Liver (tissue), 8 donors: ENCODE measurements at regions not wholly inside any gene's neighbourhood (a gene's known extent, or its start where the extent isn't known, plus 50 kb on each side); places are given as distances from the start of the nearest gene placed in this dataset.

Source experiments
- DNase-seq: peaks from one replicate; pipeline ENCODE4 v3.0.0-alpha.2; 2017; ENCODE audit warnings: low spot score
- H3K27ac ChIP-seq, 2 donors: one replicate each; pipeline ENCODE4 v1.7.0; 2013; ENCODE audit warnings: inconsistent platforms in 2 of 2, low read length in 2 of 2, control low read depth in 1 of 2, low read depth in 1 of 2, mild to moderate bottlenecking in 1 of 2
- H3K27me3 ChIP-seq, 4 donors: one replicate each; pipeline versions ENCODE4 v1.6.1 to v1.7.0; 2013; ENCODE audit warnings: low read length in 3 of 4, inconsistent platforms in 1 of 4, mild to moderate bottlenecking in 1 of 4, moderate library complexity in 1 of 4; ENCODE audit not compliant: control insufficient read depth in 4 of 4, insufficient read depth in 4 of 4
- H3K36me3 ChIP-seq, 4 donors: one replicate each; pipeline versions ENCODE4 v1.6.1 to v1.7.0; 2013; ENCODE audit warnings: low read length in 3 of 4, mild to moderate bottlenecking in 3 of 4, low read depth in 1 of 4, moderate library complexity in 1 of 4; ENCODE audit not compliant: control insufficient read depth in 4 of 4, insufficient read depth in 3 of 4
- H3K4me1 ChIP-seq, 4 donors: one replicate each; pipeline versions ENCODE4 v1.6.1 to v1.7.0; 2013; ENCODE audit warnings: low read length in 3 of 4, mild to moderate bottlenecking in 3 of 4, moderate library complexity in 1 of 4; ENCODE audit not compliant: control insufficient read depth in 4 of 4, insufficient read depth in 4 of 4
- H3K4me3 ChIP-seq, 3 donors: one replicate each; pipeline versions ENCODE4 v1.6.1 to v1.7.0; 2013; ENCODE audit warnings: low read length in 3 of 3, control low read depth in 1 of 3, low read depth in 1 of 3, mild to moderate bottlenecking in 1 of 3
- H3K9ac ChIP-seq, 2 donors: one replicate each; pipeline ENCODE4 v1.7.0; 2013; ENCODE audit warnings: low read length in 2 of 2, mild to moderate bottlenecking in 2 of 2, moderate library complexity in 2 of 2, control low read depth in 1 of 2, low read depth in 1 of 2
- H3K9me3 ChIP-seq, 4 donors: one replicate each; pipeline versions ENCODE4 v1.6.1 to v1.7.0; 2013; ENCODE audit warnings: low read length in 3 of 4; ENCODE audit not compliant: control insufficient read depth in 4 of 4
- ATF3 ChIP-seq: IDR thresholded peaks from 2 replicates; pipeline ENCODE4 v1.6.1; 2016; ENCODE audit warnings: antibody characterized with exemption
- CTCF ChIP-seq: fragments of 150-350 bp; IDR thresholded peaks from 2 replicates; pipeline ENCODE4 v1.5.1; 2017; ENCODE audit warnings: improper control_type of control experiment, low read depth, low read length; ENCODE audit not compliant: missing input control
- EGR1 ChIP-seq, 2 donors: IDR thresholded peaks; 2 replicates each; pipeline ENCODE4 v1.6.1; 2016 to 2018; ENCODE audit warnings: antibody characterized with exemption in 2 of 2, low read depth in 2 of 2
- FOXA1 ChIP-seq: IDR thresholded peaks from 2 replicates; pipeline ENCODE4 v1.6.1; 2016; ENCODE audit warnings: antibody characterized with exemption
- FOXA2 ChIP-seq: IDR thresholded peaks from 2 replicates; pipeline ENCODE4 v1.6.1; 2016; ENCODE audit warnings: antibody characterized with exemption
- GABPA ChIP-seq, 2 donors: IDR thresholded peaks in 1 of 2; conservative IDR thresholded peaks in 1 of 2; 2 replicates each; pipeline ENCODE4 v1.6.1; 2016; ENCODE audit warnings: antibody characterized with exemption in 2 of 2, mild to moderate bottlenecking in 1 of 2, moderate library complexity in 1 of 2
- HNF4A ChIP-seq, 2 donors: conservative IDR thresholded peaks; 2 replicates each; pipeline ENCODE4 v1.6.1; 2016; ENCODE audit warnings: antibody characterized with exemption in 2 of 2, mild to moderate bottlenecking in 2 of 2
- HNF4G ChIP-seq: IDR thresholded peaks from 2 replicates; pipeline ENCODE4 v1.6.1; 2016; ENCODE audit warnings: antibody characterized with exemption
- JUND ChIP-seq, 2 donors: IDR thresholded peaks; 2 replicates each; pipeline ENCODE4 v1.6.1; 2016; ENCODE audit warnings: antibody characterized with exemption in 2 of 2
- MAX ChIP-seq: IDR thresholded peaks from 2 replicates; pipeline ENCODE4 v1.6.1; 2016; ENCODE audit warnings: antibody characterized with exemption
- NR2F2 ChIP-seq: IDR thresholded peaks from 2 replicates; pipeline ENCODE4 v1.6.1; 2016; ENCODE audit warnings: antibody characterized with exemption
- RAD21 ChIP-seq, 2 donors: IDR thresholded peaks; 2 replicates each; pipeline ENCODE4 v1.6.1; 2016; ENCODE audit warnings: antibody characterized with exemption in 2 of 2, mild to moderate bottlenecking in 2 of 2
- REST ChIP-seq: IDR thresholded peaks from 2 replicates; pipeline ENCODE4 v1.6.1; 2016; ENCODE audit warnings: antibody characterized with exemption, mild to moderate bottlenecking
- RXRA ChIP-seq, 2 donors: IDR thresholded peaks; 2 replicates each; pipeline ENCODE4 v1.6.1; 2017 to 2018; ENCODE audit warnings: antibody characterized with exemption in 2 of 2, mild to moderate bottlenecking in 1 of 2
- SP1 ChIP-seq: IDR thresholded peaks from 2 replicates; pipeline ENCODE4 v1.6.1; 2018; ENCODE audit warnings: antibody characterized with exemption, mild to moderate bottlenecking
- TAF1 ChIP-seq: conservative IDR thresholded peaks from 2 replicates; pipeline ENCODE4 v1.6.1; 2016; ENCODE audit warnings: antibody characterized with exemption, mild to moderate bottlenecking
- YY1 ChIP-seq: IDR thresholded peaks from 2 replicates; pipeline ENCODE4 v1.6.1; 2016; ENCODE audit warnings: antibody characterized with exemption, mild to moderate bottlenecking
- ZBTB33 ChIP-seq: IDR thresholded peaks from 2 replicates; pipeline ENCODE4 v1.6.1; 2016; ENCODE audit warnings: antibody characterized with exemption
- WGBS: extraction: QIAGEN DNeasy Blood & Tissue Kit; methylation state at CpG from one replicate; pipeline ENCODE4 v1.1.7; 2013; 5-methylcytosine and 5-hydroxymethylcytosine counted together
- donor health status: healthy.
- donor health status: healthy.
- donor health status: healthy.
- donor health status: healthy.
- donor health status: healthy.

- WGBS, result 93% methylated on average over 2 of the region's 2 CpGs
- Histone ChIP-seq H3K36me3 (peaks cover 5 to 20% (median 8%) of the 10 kb centered on the region in 4 donors), H3K27ac (no peak overlapping the region), H3K4me3 (no peak overlapping the region), H3K9me3 (no peaks in the 10 kb centered on the region), H3K9ac (no peak overlapping the region), H3K27me3 (no peaks in the 10 kb centered on the region), H3K4me1 (no peaks in the 10 kb centered on the region)
- TF ChIP-seq ATF3 (no peak), FOXA2 (no peak), ZBTB33 (no peak), GABPA (IDR thresholded peaks at IDR 0.05 in 1 of 2, conservative IDR thresholded peaks at IDR 0.05 in 1 of 2) (no peak), HNF4A (conservative IDR thresholded peaks at IDR 0.05) (no peak), JUND (IDR thresholded peaks at IDR 0.05) (no peak), SP1 (no peak), CTCF (no peak), MAX (no peak), FOXA1 (no peak), TAF1 (no peak), EGR1 (IDR thresholded peaks at IDR 0.05; ENCODE audit: low read depth in 2 of 2) (no peak), REST (no peak), RAD21 (IDR thresholded peaks at IDR 0.05) (no peak), RXRA (IDR thresholded peaks at IDR 0.05) (no peak), HNF4G (no peak), YY1 (no peak), NR2F2 (no peak)
- no peak for DNase-seq
Observed at GRCh38 chr13:73696271-73696670, 437.9 kb downstream of the KLF12 start.
